Endothelial cell of umbilical vein (primary cell): ENCODE measurements at regions not wholly inside any gene's neighbourhood (a gene's known extent, or its start where the extent isn't known, plus 50 kb on each side); places are given as distances from the start of the nearest gene placed in this dataset.

Source experiments
- POLR2A ChIP-seq: IDR thresholded peaks from 2 replicates; pipeline ENCODE4 v1.6.1; 2012; ENCODE audit warnings: low read depth, mild to moderate bottlenecking, control low read depth, low read length
- POLR2AphosphoS5 ChIP-seq: IDR thresholded peaks from 2 replicates; pipeline ENCODE4 v1.6.1; 2012; ENCODE audit warnings: low read depth, mild to moderate bottlenecking, control low read depth, low read length, moderate library complexity; ENCODE audit not compliant: insufficient read depth
- TF ChIP-seq, protein P1 (sequence below), 2 donors: IDR thresholded peaks; 1 replicate in 1 of 2; 2 replicates in 1 of 2; pipeline ENCODE4 v1.5.1; 2011; ENCODE audit warnings: low read length in 2 of 2, mild to moderate bottlenecking in 2 of 2, moderate library complexity in 2 of 2, control low read depth in 1 of 2, inconsistent platforms in 1 of 2, low read depth in 1 of 2; ENCODE audit not compliant: insufficient read depth in 1 of 2; ENCODE audit errors: extremely low read depth in 1 of 2

- no peak for TF ChIP-seq POLR2AphosphoS5
- TF ChIP-seq, protein P1, sequence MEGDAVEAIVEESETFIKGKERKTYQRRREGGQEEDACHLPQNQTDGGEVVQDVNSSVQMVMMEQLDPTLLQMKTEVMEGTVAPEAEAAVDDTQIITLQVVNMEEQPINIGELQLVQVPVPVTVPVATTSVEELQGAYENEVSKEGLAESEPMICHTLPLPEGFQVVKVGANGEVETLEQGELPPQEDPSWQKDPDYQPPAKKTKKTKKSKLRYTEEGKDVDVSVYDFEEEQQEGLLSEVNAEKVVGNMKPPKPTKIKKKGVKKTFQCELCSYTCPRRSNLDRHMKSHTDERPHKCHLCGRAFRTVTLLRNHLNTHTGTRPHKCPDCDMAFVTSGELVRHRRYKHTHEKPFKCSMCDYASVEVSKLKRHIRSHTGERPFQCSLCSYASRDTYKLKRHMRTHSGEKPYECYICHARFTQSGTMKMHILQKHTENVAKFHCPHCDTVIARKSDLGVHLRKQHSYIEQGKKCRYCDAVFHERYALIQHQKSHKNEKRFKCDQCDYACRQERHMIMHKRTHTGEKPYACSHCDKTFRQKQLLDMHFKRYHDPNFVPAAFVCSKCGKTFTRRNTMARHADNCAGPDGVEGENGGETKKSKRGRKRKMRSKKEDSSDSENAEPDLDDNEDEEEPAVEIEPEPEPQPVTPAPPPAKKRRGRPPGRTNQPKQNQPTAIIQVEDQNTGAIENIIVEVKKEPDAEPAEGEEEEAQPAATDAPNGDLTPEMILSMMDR (IDR thresholded peaks at IDR 0.05; ENCODE audit: extremely low read depth in 1 of 2, insufficient read depth in 1 of 2, low read depth in 1 of 2, low read length in 2 of 2), result no peak
- no peak for TF ChIP-seq POLR2A
Measured at GRCh38 chr12:20122274-20122673, 246.1 kb upstream of the PDE3A start.
